ENCODE measurements at regions not wholly inside any gene's neighbourhood (a gene's known extent, or its start where the extent isn't known, plus 50 kb on each side); places are given as distances from the start of the nearest gene placed in this dataset.

DNA sequence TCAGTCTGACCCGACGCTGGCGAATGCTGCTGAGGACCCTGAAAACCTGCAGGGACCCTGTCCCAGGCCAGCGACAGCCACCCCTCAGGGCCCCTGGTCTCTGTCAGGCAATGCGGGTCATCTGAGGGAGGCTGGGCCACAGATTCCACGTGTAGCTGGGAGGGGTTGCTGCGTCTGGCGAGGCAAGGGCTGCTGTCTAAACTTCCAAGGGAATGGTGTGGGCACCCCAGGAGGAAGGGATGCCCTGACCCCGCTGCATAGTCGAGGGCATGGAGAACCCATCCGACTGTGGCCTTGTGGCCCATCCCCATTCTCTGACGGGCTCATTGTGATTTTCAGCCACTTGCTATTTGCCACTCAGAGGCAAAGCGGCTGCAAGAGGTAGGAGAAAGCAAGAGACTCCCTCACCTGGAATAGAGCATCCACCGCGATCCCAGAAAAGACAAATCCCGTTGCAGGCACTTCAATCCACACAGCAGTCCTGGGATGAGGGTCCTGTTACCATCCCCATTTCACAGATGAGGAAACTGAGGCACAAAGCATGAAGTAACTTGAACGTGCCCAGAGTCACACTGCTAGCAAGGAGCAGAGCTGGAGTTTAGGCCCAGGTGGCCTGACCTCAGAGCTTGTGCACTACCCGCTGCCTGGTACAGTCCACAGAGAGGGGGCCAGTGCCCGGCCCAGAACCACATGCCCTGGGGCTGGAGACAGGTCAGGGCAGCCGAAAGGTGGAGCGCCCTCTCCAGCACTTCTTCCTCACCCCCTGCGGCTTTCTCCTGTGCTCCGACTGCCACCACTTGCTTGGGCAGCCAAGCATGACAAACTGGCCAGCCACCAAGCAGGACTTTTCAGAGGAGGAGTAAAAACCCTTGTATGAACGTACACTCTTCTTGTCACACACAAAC is 163.8 kb upstream of the KLF14 start:
- POLR2A ChIA-PET: no interaction called here

DNA sequence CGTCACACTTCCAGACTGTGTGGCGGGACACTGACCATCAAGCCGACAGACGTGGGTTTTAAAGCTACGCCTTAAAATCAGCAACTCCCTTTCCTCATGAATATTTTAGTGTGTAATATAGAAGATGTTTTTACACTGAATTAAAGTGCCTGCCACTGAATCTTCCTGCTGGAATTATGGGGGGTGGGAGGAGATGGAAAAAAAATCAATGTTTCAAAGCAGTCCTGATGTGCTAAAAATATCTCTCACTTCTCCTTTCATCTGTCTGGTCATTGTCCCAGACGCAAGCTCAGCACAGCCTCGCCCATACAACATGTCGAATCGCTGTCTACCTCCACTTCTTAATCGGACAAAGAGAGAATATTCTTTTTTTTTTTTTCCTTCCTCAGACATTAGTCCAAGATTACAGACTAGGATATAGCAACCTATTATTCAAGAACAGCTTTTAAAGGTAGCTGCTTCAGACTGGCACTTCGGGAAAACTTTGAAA is 165.1 kb upstream of the KLF14 start:
- peaks cover 2% of the 10 kb centered on the region; the same call in 1 of the 2 replicates for H3K36me3 Mint-ChIP-seq
- peaks cover 65% of the 10 kb centered on the region for H3K4me1 Mint-ChIP-seq
- no peaks in the 10 kb centered on the region for H3K9me3 Mint-ChIP-seq
- CTCF ChIA-PET: no interaction called here
- ATAC-seq (no peak), DNase-seq (ENCODE audit: low spot score) (no peak)
- POLR2A ChIA-PET: no interaction called here
- no peak overlapping the region for H3K4me3 Mint-ChIP-seq
- H3K27me3 Mint-ChIP-seq (ENCODE audit: low read depth): no peaks in the 10 kb centered on the region
- no peak overlapping the region for H3K27ac Mint-ChIP-seq
- TF ChIP-seq, protein P1, sequence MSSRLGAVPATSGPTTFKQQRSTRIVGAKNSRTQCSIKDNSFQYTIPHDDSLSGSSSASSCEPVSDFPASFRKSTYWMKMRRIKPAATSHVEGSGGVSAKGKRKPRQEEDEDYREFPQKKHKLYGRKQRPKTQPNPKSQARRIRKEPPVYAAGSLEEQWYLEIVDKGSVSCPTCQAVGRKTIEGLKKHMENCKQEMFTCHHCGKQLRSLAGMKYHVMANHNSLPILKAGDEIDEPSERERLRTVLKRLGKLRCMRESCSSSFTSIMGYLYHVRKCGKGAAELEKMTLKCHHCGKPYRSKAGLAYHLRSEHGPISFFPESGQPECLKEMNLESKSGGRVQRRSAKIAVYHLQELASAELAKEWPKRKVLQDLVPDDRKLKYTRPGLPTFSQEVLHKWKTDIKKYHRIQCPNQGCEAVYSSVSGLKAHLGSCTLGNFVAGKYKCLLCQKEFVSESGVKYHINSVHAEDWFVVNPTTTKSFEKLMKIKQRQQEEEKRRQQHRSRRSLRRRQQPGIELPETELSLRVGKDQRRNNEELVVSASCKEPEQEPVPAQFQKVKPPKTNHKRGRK (CRISPR knock-in tag; IDR thresholded peaks at IDR 0.05; ENCODE audit: borderline replicate concordance): no peak
- TF ChIP-seq ZNF317 (CRISPR knock-in tag; IDR thresholded peaks at IDR 0.05; ENCODE audit: borderline replicate concordance, low read depth): peak; percentile 74; the same call in 1 of the 2 replicates
- TF ChIP-seq JAZF1 (CRISPR knock-in tag; IDR thresholded peaks at IDR 0.05): no peak
- no peak for TF ChIP-seq ZBTB21 (CRISPR knock-in tag; IDR thresholded peaks at IDR 0.05; ENCODE audit: borderline replicate concordance)

More for the DNA sequence above, 163.8 kb upstream of the KLF14 start:
- CTCF ChIA-PET: interaction anchor here (0.5 to 5.5 kb wide), 75 partner anchors 8 to 828 kb away, joined by 3 to 129 read pairs (median 7); partner anchors contain the start of genes KLHDC10 and MKLN1
- Mint-ChIP-seq H3K9me3 (no peaks in the 10 kb centered on the region), H3K27ac (no peak overlapping the region; the same call in 1 of the 2 replicates), H3K4me3 (no peak overlapping the region), H3K36me3 (peaks cover 2% of the 10 kb centered on the region; the same call in 1 of the 2 replicates), H3K27me3 (ENCODE audit: low read depth) (no peaks in the 10 kb centered on the region), H3K4me1 (peaks cover 56% of the 10 kb centered on the region)
- DNase-seq (ENCODE audit: low spot score) (no peak), ATAC-seq (0 out of 2 replicates have a peak, but pooled peaks have one; percentile 4)
- TF ChIP-seq TP53 (CRISPR knock-in tag; IDR thresholded peaks at IDR 0.05): no peak
- no peak for TF ChIP-seq SP1 (CRISPR knock-in tag; conservative IDR thresholded peaks at IDR 0.05)
- no peak for TF ChIP-seq NFYB (CRISPR knock-in tag; conservative IDR thresholded peaks at IDR 0.05; ENCODE audit: low read depth)
- TF ChIP-seq KAT7 (CRISPR knock-in tag; IDR thresholded peaks at IDR 0.05; ENCODE audit: borderline replicate concordance): no peak
- no peak for TF ChIP-seq NR1H2 (CRISPR knock-in tag; IDR thresholded peaks at IDR 0.05)
- no peak for TF ChIP-seq CREM (CRISPR knock-in tag; IDR thresholded peaks at IDR 0.05)
- no peak for TF ChIP-seq IRF2 (CRISPR knock-in tag; IDR thresholded peaks at IDR 0.05; ENCODE audit: borderline replicate concordance, low read depth)
- no peak for TF ChIP-seq SMAD3 (CRISPR knock-in tag; IDR thresholded peaks at IDR 0.05; ENCODE audit: borderline replicate concordance)
- TF ChIP-seq, protein P2, sequence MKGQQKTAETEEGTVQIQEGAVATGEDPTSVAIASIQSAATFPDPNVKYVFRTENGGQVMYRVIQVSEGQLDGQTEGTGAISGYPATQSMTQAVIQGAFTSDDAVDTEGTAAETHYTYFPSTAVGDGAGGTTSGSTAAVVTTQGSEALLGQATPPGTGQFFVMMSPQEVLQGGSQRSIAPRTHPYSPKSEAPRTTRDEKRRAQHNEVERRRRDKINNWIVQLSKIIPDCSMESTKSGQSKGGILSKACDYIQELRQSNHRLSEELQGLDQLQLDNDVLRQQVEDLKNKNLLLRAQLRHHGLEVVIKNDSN (CRISPR knock-in tag; IDR thresholded peaks at IDR 0.05): no peak
- no peak for TF ChIP-seq FOXK1 (CRISPR knock-in tag; IDR thresholded peaks at IDR 0.05)
- TF ChIP-seq FOXJ3 (CRISPR knock-in tag; IDR thresholded peaks at IDR 0.05; ENCODE audit: borderline replicate concordance): no peak
- no peak for TF ChIP-seq NR3C1 (CRISPR knock-in tag; conservative IDR thresholded peaks at IDR 0.05; ENCODE audit: low read depth)
- TF ChIP-seq, protein P3, sequence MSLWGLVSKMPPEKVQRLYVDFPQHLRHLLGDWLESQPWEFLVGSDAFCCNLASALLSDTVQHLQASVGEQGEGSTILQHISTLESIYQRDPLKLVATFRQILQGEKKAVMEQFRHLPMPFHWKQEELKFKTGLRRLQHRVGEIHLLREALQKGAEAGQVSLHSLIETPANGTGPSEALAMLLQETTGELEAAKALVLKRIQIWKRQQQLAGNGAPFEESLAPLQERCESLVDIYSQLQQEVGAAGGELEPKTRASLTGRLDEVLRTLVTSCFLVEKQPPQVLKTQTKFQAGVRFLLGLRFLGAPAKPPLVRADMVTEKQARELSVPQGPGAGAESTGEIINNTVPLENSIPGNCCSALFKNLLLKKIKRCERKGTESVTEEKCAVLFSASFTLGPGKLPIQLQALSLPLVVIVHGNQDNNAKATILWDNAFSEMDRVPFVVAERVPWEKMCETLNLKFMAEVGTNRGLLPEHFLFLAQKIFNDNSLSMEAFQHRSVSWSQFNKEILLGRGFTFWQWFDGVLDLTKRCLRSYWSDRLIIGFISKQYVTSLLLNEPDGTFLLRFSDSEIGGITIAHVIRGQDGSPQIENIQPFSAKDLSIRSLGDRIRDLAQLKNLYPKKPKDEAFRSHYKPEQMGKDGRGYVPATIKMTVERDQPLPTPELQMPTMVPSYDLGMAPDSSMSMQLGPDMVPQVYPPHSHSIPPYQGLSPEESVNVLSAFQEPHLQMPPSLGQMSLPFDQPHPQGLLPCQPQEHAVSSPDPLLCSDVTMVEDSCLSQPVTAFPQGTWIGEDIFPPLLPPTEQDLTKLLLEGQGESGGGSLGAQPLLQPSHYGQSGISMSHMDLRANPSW (CRISPR knock-in tag; conservative IDR thresholded peaks at IDR 0.05; ENCODE audit: low read depth): no peak
- no peak for TF ChIP-seq GABPB1 (CRISPR knock-in tag; IDR thresholded peaks at IDR 0.05)
- TF ChIP-seq, protein P4, sequence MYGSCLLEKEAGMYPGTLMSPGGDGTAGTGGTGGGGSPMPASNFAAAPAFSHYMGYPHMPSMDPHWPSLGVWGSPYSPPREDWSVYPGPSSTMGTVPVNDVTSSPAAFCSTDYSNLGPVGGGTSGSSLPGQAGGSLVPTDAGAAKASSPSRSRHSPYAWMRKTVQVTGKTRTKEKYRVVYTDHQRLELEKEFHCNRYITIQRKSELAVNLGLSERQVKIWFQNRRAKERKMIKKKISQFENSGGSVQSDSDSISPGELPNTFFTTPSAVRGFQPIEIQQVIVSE (CRISPR knock-in tag; IDR thresholded peaks at IDR 0.05; ENCODE audit: borderline replicate concordance): no peak
- no peak for TF ChIP-seq RELA (CRISPR knock-in tag; IDR thresholded peaks at IDR 0.05; ENCODE audit: borderline replicate concordance)

All from WTC11 (cell line).